Activated CD8-positive, alpha-beta T cell treated with anti-CD3 and anti-CD28 coated beads for 36 hours (primary cell): ENCODE measurements at regions not wholly inside any gene's neighbourhood (a gene's known extent, or its start where the extent isn't known, plus 50 kb on each side); places are given as distances from the start of the nearest gene placed in this dataset.
"Not testable (repeated sequence)": the region's sequence is repeated elsewhere in the genome, so short reads cannot be mapped to it uniquely, and the experiment has no call there.

Source experiments
- ATAC-seq: fragments of 200-7000 bp; cut with Tn5 transposase; one replicate; pipeline ENCODE4 v1.10.0; 2021; ENCODE audit warnings: mild to moderate bottlenecking, moderate library complexity
- CTCF ChIA-PET: fragments of 350-600 bp; sonication (Branson Sonifier 250); formaldehyde crosslinking; loops from one replicate; lab custom pipeline; 2021; ENCODE audit warnings: antibody characterized with exemption; lab: Charles Lee
- POLR2A ChIA-PET: fragments of 350-600 bp; sonication (Branson Sonifier 250); formaldehyde crosslinking; loops from one replicate; lab custom pipeline; 2021; ENCODE audit warnings: antibody characterized with exemption; lab: Charles Lee
- DNase-seq: peaks from one replicate; pipeline ENCODE4 v3.0.0-alpha.2; 2020
- H3K27ac Mint-ChIP-seq: one replicate; pipeline ENCODE4 v1.8.0; 2021; ENCODE audit warnings: mild to moderate bottlenecking, mixed read lengths
- H3K27me3 Mint-ChIP-seq: one replicate; pipeline ENCODE4 v1.8.0; 2021; ENCODE audit warnings: mixed read lengths
- H3K36me3 Mint-ChIP-seq: one replicate; pipeline ENCODE4 v1.8.0; 2021; ENCODE audit warnings: low read depth, mixed read lengths
- H3K4me1 Mint-ChIP-seq: one replicate; pipeline ENCODE4 v1.8.0; 2021; ENCODE audit warnings: low read depth, mixed read lengths
- H3K4me3 Mint-ChIP-seq: one replicate; pipeline ENCODE4 v1.8.0; 2021; ENCODE audit warnings: mild to moderate bottlenecking, moderate library complexity, mixed read lengths
- H3K9me3 Mint-ChIP-seq: one replicate; pipeline ENCODE4 v1.8.0; 2021; ENCODE audit warnings: mixed read lengths
- CTCF ChIP-seq: fragments of 200-600 bp; IDR thresholded peaks from one replicate; pipeline ENCODE4 v1.8.0; 2022; ENCODE audit warnings: antibody characterized with exemption, mild to moderate bottlenecking
- intact Hi-C: fragments of 100-400 bp; cut with micrococcal nuclease; formaldehyde crosslinking; loops from one replicate; pipeline ENCODE4 v1.10.0; 2022

GRCh38 chr5:12669326-12669725 lies 765.1 kb upstream of the CTNND2 start:
- no peak for DNase-seq
- Mint-ChIP-seq H3K4me3 (no peak overlapping the region), H3K27ac (no peak overlapping the region), H3K27me3 (no peaks in the 10 kb centered on the region), H3K9me3 (peaks cover 6% of the 10 kb centered on the region), H3K36me3 (no peaks in the 10 kb centered on the region), H3K4me1 (no peaks in the 10 kb centered on the region)
- CTCF ChIA-PET, result no interaction called here
- ATAC-seq, result no peak
- POLR2A ChIA-PET, result no interaction called here
- no peak for TF ChIP-seq CTCF
- intact Hi-C loops, result no loop called here

- intact Hi-C loops, result no loop called here
- no peaks in the 10 kb centered on the region for H3K4me1 Mint-ChIP-seq
- H3K9me3 Mint-ChIP-seq, result peaks cover 11% of the 10 kb centered on the region
- POLR2A ChIA-PET, result no interaction called here
- CTCF ChIA-PET, result no interaction called here
- no peak for DNase-seq
- no peak for TF ChIP-seq CTCF
- H3K4me3 Mint-ChIP-seq, result no peak overlapping the region
- no peaks in the 10 kb centered on the region for H3K27me3 Mint-ChIP-seq
- no peak overlapping the region for H3K27ac Mint-ChIP-seq
- no peak for ATAC-seq
- no peaks in the 10 kb centered on the region for H3K36me3 Mint-ChIP-seq
Observed at GRCh38 chr5:12668564-12668963, 764.3 kb upstream of the CTNND2 start.

- peaks cover 13% of the 10 kb centered on the region for H3K9me3 Mint-ChIP-seq
- H3K4me1 Mint-ChIP-seq, H3K36me3 Mint-ChIP-seq, H3K27me3 Mint-ChIP-seq, POLR2A ChIA-PET, DNase-seq, CTCF ChIA-PET, H3K27ac Mint-ChIP-seq, intact Hi-C loops, H3K4me3 Mint-ChIP-seq, ATAC-seq: not testable (repeated sequence)
Observed at GRCh38 chr5:12667818-12668217, 763.6 kb upstream of the CTNND2 start.

- ATAC-seq, H3K36me3 Mint-ChIP-seq, POLR2A ChIA-PET, H3K4me3 Mint-ChIP-seq, intact Hi-C loops, H3K27me3 Mint-ChIP-seq, H3K4me1 Mint-ChIP-seq, H3K27ac Mint-ChIP-seq, CTCF ChIA-PET, DNase-seq: not testable (repeated sequence)
- H3K9me3 Mint-ChIP-seq, result peaks cover 13% of the 10 kb centered on the region
Observed at GRCh38 chr5:12665772-12666171, 761.5 kb upstream of the CTNND2 start.

GRCh38 chr5:12662545-12663314 lies 758.5 kb upstream of the CTNND2 start:
- H3K27ac Mint-ChIP-seq, result no peak overlapping the region
- ATAC-seq (no peak), DNase-seq (no peak)
- no peaks in the 10 kb centered on the region for H3K4me1 Mint-ChIP-seq
- CTCF ChIA-PET, result no interaction called here
- POLR2A ChIA-PET, result no interaction called here
- H3K9me3 Mint-ChIP-seq, result peaks cover 23% of the 10 kb centered on the region
- TF ChIP-seq CTCF, result no peak
- intact Hi-C loops, result no loop called here
- H3K27me3 Mint-ChIP-seq, result no peaks in the 10 kb centered on the region
- no peaks in the 10 kb centered on the region for H3K36me3 Mint-ChIP-seq
- H3K4me3 Mint-ChIP-seq, result no peak overlapping the region

GRCh38 chr5:12661617-12662370 lies 757.5 kb upstream of the CTNND2 start:
- DNase-seq, result no peak
- H3K9me3 Mint-ChIP-seq, result peaks cover 26% of the 10 kb centered on the region
- no peaks in the 10 kb centered on the region for H3K4me1 Mint-ChIP-seq
- no peaks in the 10 kb centered on the region for H3K36me3 Mint-ChIP-seq
- no peak for TF ChIP-seq CTCF
- intact Hi-C loops, result no loop called here
- CTCF ChIA-PET, result no interaction called here
- ATAC-seq, result no peak
- no peaks in the 10 kb centered on the region for H3K27me3 Mint-ChIP-seq
- H3K27ac Mint-ChIP-seq, result no peak overlapping the region
- H3K4me3 Mint-ChIP-seq, result no peak overlapping the region
- POLR2A ChIA-PET, result no interaction called here

GRCh38 chr5:12660279-12661107 lies 756.2 kb upstream of the CTNND2 start:
- DNase-seq, H3K4me1 Mint-ChIP-seq, intact Hi-C loops, POLR2A ChIA-PET, H3K27ac Mint-ChIP-seq, ATAC-seq, H3K36me3 Mint-ChIP-seq, CTCF ChIA-PET, H3K27me3 Mint-ChIP-seq, H3K4me3 Mint-ChIP-seq: not testable (repeated sequence)
- peaks cover 29% of the 10 kb centered on the region for H3K9me3 Mint-ChIP-seq
